Testis (tissue), 2 donors: ENCODE measurements at regions not wholly inside any gene's neighbourhood (a gene's known extent, or its start where the extent isn't known, plus 50 kb on each side); places are given as distances from the start of the nearest gene placed in this dataset.
"Not testable (repeated sequence)": the region's sequence is repeated elsewhere in the genome, so short reads cannot be mapped to it uniquely, and the experiment has no call there.

Experiments
- DNase-seq: peaks from one replicate; pipeline ENCODE4 v3.0.0-alpha.2; 2019
- H3K27ac ChIP-seq, 2 donors: fragments of 200-600 bp; sonication (generic); one replicate each; pipeline ENCODE4 v1.5.1; 2019
- H3K27me3 ChIP-seq: fragments of 200-600 bp; sonication (generic); one replicate; pipeline ENCODE4 v1.5.1; 2019
- H3K36me3 ChIP-seq: fragments of 200-600 bp; sonication (generic); one replicate; pipeline ENCODE4 v1.5.1; 2017; ENCODE audit warnings: low read depth; ENCODE audit errors: missing control alignments
- H3K4me1 ChIP-seq: fragments of 200-600 bp; sonication (generic); one replicate; pipeline ENCODE4 v1.5.1; 2019
- H3K4me3 ChIP-seq, 2 donors: fragments of 200-600 bp; sonication (generic); one replicate each; pipeline ENCODE4 v1.5.1; 2017 to 2019
- H3K9me3 ChIP-seq: fragments of 200-600 bp; sonication (generic); one replicate; pipeline ENCODE4 v1.5.1; 2017
- POLR2A ChIP-seq: fragments of 450-650 bp; IDR thresholded peaks from one replicate; pipeline ENCODE4 v1.6.1; 2017; ENCODE audit warnings: antibody characterized with exemption, mild to moderate bottlenecking, moderate library complexity
- WGBS, 2 donors: methylation state at CpG; one replicate each; pipeline ENCODE4 v1.1.5; 2018; 5-methylcytosine and 5-hydroxymethylcytosine counted together
- intact Hi-C: fragments of 100-400 bp; cut with DNase I; formaldehyde crosslinking; loops from one replicate; pipeline ENCODE4 v1.15.1; 2023; ENCODE audit warnings: low total_unique reads
- TF ChIP-seq, protein P1 (sequence below), 3 experiments: fragments of 450-650 bp in 2 of 3; fragments of 200-600 bp in 1 of 3; sonication (generic) in 1 of 3; IDR thresholded peaks; one replicate each; pipeline ENCODE4 v1.5.1; 2016 to 2019; ENCODE audit warnings: antibody characterized with exemption in 3 of 3, mild to moderate bottlenecking in 2 of 3, moderate library complexity in 1 of 3

DNA sequence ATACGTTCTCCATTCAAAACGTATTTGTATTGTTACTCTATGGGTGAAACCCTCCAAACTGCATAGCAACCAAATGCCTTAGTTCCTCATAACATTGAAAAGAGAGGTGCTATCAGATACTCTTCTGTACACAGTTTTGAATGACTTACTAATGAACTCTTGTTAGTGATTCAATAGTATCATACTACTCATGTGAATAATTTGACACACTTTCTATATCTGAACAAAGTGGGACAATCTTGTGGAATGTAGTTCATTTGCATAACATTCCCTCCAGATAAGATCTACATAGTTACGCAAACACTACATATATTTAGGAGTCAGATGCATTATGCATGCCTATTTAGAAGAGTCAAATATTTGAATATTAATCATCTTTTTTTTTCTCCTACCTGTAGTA, 232.0 kb upstream of the NRXN1 start:
- DNase-seq, result no peak
- TF ChIP-seq, protein P1, sequence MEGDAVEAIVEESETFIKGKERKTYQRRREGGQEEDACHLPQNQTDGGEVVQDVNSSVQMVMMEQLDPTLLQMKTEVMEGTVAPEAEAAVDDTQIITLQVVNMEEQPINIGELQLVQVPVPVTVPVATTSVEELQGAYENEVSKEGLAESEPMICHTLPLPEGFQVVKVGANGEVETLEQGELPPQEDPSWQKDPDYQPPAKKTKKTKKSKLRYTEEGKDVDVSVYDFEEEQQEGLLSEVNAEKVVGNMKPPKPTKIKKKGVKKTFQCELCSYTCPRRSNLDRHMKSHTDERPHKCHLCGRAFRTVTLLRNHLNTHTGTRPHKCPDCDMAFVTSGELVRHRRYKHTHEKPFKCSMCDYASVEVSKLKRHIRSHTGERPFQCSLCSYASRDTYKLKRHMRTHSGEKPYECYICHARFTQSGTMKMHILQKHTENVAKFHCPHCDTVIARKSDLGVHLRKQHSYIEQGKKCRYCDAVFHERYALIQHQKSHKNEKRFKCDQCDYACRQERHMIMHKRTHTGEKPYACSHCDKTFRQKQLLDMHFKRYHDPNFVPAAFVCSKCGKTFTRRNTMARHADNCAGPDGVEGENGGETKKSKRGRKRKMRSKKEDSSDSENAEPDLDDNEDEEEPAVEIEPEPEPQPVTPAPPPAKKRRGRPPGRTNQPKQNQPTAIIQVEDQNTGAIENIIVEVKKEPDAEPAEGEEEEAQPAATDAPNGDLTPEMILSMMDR (IDR thresholded peaks at IDR 0.05), result no peak
- no peak for TF ChIP-seq POLR2A
- Histone ChIP-seq H3K36me3 (no peaks in the 10 kb centered on the region), H3K4me1 (no peaks in the 10 kb centered on the region), H3K4me3 (no peak overlapping the region), H3K9me3 (no peaks in the 10 kb centered on the region), H3K27me3 (no peaks in the 10 kb centered on the region), H3K27ac (no peak overlapping the region)
- intact Hi-C loops, result no loop called here
- 85 to 91% methylated on average over 3 of the region's 3 CpGs for WGBS, 2 donors

DNA sequence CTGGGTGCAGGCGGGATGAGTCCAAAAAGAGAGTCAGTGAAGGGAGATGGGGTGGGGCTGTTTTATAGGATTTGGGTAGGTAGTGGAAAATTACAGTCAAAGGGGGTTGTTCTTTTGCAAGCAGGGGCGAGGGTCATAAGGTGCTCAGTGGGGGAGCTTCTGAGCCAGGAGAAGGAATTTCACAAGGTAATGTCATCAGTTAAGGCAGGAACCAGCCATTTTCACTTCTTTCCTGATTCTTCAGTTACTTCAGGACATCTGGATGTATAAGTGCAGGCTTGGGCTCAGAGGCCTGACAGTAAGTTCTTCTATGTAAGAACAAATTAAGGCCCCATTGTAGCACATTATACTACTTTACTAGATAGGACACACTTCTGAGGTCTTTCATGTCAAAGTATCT, 231.2 kb upstream of the NRXN1 start:
- H3K4me3 ChIP-seq, intact Hi-C loops, H3K27ac ChIP-seq, H3K9me3 ChIP-seq, H3K27me3 ChIP-seq, H3K36me3 ChIP-seq, DNase-seq, H3K4me1 ChIP-seq: not testable (repeated sequence)
- WGBS, 2 donors, result 77 to 82% methylated on average over 2 of the region's 2 CpGs

DNA sequence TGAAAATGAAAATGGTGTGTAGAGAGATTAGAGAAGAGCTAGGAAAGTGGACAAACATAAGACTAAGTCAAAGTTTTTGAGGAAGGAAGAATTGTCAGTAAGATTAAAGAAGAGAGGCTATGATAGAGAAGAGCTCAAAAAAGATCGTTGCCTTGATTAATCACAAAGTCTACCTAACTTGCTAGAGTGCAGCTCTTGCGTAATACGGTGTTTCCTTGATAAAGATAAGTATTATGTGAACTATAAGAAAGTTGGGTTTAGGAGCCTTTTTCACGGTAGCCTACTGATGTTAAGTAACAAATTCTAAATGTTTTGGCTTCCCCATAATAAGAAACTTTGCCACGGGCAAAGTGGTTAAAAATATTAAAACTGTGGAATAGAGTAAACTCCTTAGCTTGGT, 226.4 kb upstream of the NRXN1 start:
- H3K9me3 ChIP-seq, result no peaks in the 10 kb centered on the region
- TF ChIP-seq POLR2A, result no peak
- TF ChIP-seq, protein P1 (IDR thresholded peaks at IDR 0.05), result no peak
- intact Hi-C loops, result no loop called here
- H3K4me1 ChIP-seq, result no peaks in the 10 kb centered on the region
- 87 to 94% methylated on average over 5 of the region's 5 CpGs for WGBS, 2 donors
- H3K36me3 ChIP-seq, result no peaks in the 10 kb centered on the region
- no peak overlapping the region for H3K4me3 ChIP-seq
- DNase-seq, result no peak
- H3K27ac ChIP-seq, result no peak overlapping the region
- no peaks in the 10 kb centered on the region for H3K27me3 ChIP-seq

DNA sequence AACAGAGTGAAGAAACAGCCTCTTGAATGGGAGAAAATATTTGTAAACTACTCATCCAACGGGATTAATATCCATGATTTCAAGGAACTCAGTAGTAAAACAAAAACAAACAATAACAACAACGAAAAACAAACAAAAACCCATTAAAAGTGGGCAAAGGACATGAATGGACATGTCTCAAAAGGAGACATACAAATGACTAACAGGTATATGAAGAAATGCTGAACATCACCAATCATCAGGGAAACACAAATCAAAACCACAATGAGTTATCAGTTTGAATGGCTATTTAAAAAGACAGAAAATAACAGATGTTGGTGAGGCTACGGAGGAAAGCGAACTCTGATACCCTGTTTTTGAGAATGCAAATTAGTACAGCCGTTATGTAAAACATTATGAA, 224.8 kb upstream of the NRXN1 start:
- no peaks in the 10 kb centered on the region for H3K9me3 ChIP-seq
- no peaks in the 10 kb centered on the region for H3K27me3 ChIP-seq
- no peak for DNase-seq
- TF ChIP-seq, protein P1 (IDR thresholded peaks at IDR 0.05), result no peak
- no peak for TF ChIP-seq POLR2A
- no peaks in the 10 kb centered on the region for H3K4me1 ChIP-seq
- intact Hi-C loops, result no loop called here
- H3K4me3 ChIP-seq, result no peak overlapping the region
- no peak overlapping the region for H3K27ac ChIP-seq
- 81 to 90% methylated on average over 5 of the region's 5 CpGs for WGBS, 2 donors
- no peaks in the 10 kb centered on the region for H3K36me3 ChIP-seq

DNA sequence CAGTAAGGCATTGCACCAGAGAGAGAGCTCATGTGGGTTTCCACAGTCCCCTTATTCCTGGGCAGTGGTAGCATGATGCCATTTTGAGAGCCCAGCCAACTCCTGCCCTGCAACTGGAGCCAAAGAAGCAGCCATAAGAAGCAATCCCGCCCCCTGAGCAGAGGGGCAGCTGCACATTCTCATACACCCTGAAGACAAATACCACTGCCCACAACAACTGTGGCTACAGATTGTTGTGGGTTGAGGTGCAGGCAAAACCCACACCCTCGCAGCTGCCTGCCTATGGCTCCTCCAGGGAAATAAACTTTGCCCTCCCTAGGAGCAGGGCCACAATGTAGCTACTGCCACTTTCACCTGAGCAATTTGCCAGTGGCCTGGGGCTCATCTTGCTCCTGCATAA, 219.4 kb upstream of the NRXN1 start:
- Histone ChIP-seq H3K4me1 (no peaks in the 10 kb centered on the region), H3K27me3 (no peaks in the 10 kb centered on the region), H3K27ac (no peak overlapping the region), H3K9me3 (no peaks in the 10 kb centered on the region), H3K4me3 (no peak overlapping the region), H3K36me3 (no peaks in the 10 kb centered on the region)
- no peak for TF ChIP-seq POLR2A
- TF ChIP-seq, protein P1 (IDR thresholded peaks at IDR 0.05), result no peak
- 96 to 100% methylated on average over 2 of the region's 2 CpGs for WGBS, 2 donors
- DNase-seq, result no peak
- intact Hi-C loops, result no loop called here
